Mucosa of stomach (tissue), 1 donor: ENCODE measurements at regions not wholly inside any gene's neighbourhood (a gene's known extent, or its start where the extent isn't known, plus 50 kb on each side); places are given as distances from the start of the nearest gene placed in this dataset.
"Not testable (repeated sequence)": the region's sequence is repeated elsewhere in the genome, so short reads cannot be mapped to it uniquely, and the experiment has no call there.

Source experiments
- H3K27me3 ChIP-seq: one replicate; pipeline ENCODE4 v1.7.0; 2013; ENCODE audit warnings: mild to moderate bottlenecking, low read length; ENCODE audit not compliant: control insufficient read depth, insufficient read depth
- H3K36me3 ChIP-seq: one replicate; pipeline ENCODE4 v1.7.0; 2013; ENCODE audit warnings: low read length; ENCODE audit not compliant: control insufficient read depth, insufficient read depth
- H3K4me1 ChIP-seq: one replicate; pipeline ENCODE4 v1.7.0; 2013; ENCODE audit warnings: mild to moderate bottlenecking, low read length; ENCODE audit not compliant: control insufficient read depth, insufficient read depth
- H3K4me3 ChIP-seq: one replicate; pipeline ENCODE4 v1.7.0; 2013; ENCODE audit warnings: low read length
- H3K9ac ChIP-seq: one replicate; pipeline ENCODE4 v1.7.0; 2013; ENCODE audit warnings: mild to moderate bottlenecking, low read length, moderate library complexity
- H3K9me3 ChIP-seq: one replicate; pipeline ENCODE4 v1.7.0; 2013; ENCODE audit warnings: mild to moderate bottlenecking, low read length, moderate library complexity; ENCODE audit not compliant: control insufficient read depth
- donor health status: Pancreatic carcinoma.

DNA sequence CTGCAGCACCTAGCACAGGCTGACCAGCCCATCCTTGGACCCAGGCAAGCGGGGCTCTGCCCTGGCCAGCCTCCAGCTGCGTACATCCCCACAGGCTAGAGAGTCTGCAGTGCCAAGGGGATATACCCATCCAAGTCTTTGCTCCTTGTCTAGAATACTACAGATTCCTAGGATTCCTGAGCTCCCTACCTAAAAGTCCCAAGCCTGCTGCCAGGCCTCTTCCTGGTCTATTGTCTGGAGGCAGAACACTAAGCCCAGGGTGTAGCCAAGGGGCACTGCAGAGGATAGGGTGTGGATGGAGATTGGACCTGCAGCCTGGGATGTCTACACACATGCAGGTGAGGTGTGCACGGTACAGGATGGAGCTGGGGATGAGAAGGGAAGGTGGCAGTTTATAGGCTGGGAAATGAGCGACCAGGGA lies 90.0 kb upstream of the SIRPA start:
- Histone ChIP-seq H3K4me3 (no peak overlapping the region), H3K27me3 (peaks cover 33% of the 10 kb centered on the region), H3K9ac (no peak overlapping the region), H3K36me3 (no peaks in the 10 kb centered on the region), H3K4me1 (peaks cover 7% of the 10 kb centered on the region), H3K9me3 (no peaks in the 10 kb centered on the region)

DNA sequence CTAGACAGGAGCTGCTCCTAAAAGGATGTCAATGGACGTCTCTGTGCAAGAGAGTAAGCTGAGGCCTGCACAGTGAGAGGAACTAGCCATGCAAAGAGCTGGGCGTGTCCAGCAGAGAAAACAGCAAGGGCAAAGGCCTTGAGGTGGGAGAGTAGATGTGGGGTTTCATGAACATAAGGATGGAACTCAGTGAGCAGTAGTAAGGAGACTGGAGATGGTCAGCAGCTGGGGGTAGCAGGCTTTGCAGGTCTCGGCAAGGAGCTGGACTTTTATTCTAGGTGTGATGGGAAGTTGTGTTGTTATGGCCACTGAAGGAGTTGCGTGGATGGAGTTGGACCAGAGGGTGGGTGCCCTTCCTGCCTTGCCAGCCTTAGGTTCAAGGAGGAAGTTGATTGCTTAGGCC lies 90.7 kb upstream of the SIRPA start:
- Histone ChIP-seq H3K4me1 (peaks cover 7% of the 10 kb centered on the region), H3K27me3 (peaks cover 33% of the 10 kb centered on the region), H3K36me3 (no peaks in the 10 kb centered on the region), H3K9ac (no peak overlapping the region), H3K4me3 (no peak overlapping the region), H3K9me3 (no peaks in the 10 kb centered on the region)

DNA sequence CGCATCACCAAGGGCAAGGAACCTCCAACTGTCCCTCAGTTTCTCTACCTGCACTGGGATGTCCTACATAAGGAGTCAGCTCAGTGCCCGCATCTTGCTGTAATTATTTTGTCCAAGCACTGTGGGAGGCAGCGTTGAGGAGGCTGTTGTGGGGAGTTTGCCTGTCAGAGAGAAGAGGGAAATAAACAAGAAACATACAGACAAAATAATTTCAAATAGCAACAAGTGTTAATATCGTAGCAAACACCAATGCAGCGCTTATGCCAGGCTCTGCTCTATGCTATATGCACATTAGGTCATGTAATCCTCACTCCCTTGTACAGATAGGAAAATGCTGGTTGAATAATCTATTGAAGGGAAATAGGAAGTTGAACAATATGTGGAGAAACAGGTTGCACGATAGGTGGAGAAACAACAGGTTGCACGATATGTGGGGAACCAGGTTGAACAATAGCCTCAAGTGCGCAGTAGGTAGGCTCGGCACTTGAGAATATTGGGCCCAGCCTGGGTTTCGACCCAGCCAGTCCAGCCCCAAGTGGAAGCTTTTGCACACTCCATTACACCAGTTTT lies 91.2 kb upstream of the SIRPA start:
- H3K4me3 ChIP-seq = no peak overlapping the region
- no peak overlapping the region for H3K9ac ChIP-seq

DNA sequence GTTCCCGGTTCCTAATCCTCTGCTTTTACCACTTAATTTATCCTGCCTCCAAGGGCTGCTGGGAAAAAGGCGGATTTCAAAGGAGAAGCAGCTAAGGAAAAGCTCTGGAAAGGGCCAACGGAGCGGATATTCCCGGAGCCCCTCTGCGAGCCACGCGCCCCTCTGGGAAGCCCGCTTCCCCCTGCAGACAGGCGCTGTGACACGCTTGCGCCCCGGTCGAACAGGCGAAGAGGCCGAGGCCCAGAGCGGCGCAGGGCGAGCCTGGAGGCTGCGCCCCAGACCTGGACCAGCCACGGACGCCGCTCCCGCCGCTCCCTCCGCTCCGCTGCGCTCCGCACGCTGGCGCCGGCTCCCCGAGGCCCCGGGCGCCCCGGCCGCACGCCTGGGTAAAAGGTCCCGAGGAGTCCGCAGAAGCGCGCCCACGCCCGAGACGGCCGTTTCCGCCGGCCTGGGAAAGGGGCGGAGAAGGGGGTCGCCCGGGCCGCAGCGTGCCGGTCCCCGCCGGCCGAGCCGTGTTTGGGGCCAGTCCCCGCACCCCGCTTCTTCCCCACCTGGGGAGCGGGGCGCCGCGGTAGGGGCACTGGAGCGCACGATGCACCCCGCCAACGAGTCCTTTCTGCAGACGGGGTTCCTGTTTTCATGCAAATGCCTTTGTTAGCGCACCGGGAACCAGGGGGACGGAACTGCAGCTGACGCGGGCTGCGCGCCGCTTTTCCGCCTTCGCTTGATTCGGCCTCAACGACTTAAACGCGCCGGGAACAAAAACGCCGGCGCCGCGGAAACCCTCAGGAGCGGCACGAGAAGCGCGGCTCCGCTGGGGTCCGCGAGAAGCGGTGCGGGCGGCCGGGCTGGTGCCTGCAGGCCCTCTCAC lies 91.9 kb upstream of the SIRPA start:
- Histone ChIP-seq H3K36me3 (no peaks in the 10 kb centered on the region), H3K9ac (peak overlapping the region; percentile 51), H3K27me3 (peaks cover 33% of the 10 kb centered on the region), H3K4me1 (peaks cover 7% of the 10 kb centered on the region), H3K9me3 (no peaks in the 10 kb centered on the region), H3K4me3 (no peak overlapping the region)

More for the DNA sequence above, 91.2 kb upstream of the SIRPA start:
- Histone ChIP-seq H3K27me3 (peaks cover 33% of the 10 kb centered on the region), H3K4me1 (peaks cover 7% of the 10 kb centered on the region), H3K36me3 (no peaks in the 10 kb centered on the region), H3K9me3 (no peaks in the 10 kb centered on the region)

DNA sequence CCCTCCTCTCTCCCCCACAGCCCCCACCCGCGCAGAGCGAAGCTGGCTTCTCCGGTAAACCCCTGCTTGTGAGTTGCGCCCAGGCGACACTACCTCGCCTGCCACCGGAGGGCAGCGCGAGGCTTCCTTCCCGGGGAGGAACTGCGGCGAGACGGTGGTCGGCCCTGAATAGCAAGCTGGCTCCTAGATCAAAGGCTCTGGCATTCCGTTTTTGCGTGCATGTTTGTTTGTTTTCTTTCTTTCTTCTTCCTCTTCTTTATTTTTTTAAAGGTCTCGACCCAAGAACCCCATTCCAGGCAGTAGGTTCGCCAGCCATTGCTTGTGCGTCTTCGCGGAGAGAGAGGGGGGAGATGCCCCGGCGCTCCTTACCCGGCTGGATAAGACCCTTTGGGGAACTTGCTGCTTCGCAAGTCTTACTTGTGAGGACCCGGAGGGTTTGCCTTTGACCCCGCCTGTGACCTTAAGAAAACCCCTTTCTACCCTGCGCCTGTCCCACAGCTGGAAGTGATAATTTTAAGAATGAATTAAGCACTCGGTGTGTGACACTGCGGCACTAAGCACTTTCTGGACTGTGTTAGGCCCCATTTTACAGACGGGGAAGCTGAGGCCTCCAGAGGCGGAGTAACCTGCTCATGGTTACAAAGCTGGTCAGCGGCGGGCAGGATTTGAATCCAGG lies 92.7 kb upstream of the SIRPA start:
- Histone ChIP-seq H3K4me3 (no peak overlapping the region), H3K9ac (peak overlapping the region; percentile 51), H3K27me3 (peaks cover 33% of the 10 kb centered on the region)

DNA sequence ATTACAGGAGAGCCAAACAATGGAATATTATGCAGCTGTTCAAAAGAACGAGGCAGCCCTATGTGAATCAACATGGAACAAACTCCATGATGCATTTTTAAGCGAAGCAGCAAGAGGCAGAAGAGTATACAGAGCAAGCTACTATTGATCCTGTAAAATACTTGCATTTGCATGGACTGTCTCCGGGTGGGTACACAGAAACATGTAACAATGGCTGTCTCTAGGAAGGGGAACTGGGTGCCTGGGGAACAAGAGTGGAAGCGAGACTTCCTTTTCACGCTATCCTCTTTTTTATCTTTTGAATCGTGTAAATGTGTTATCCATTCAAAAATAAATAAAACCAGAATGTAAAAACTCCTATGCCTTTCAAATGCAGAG lies 93.3 kb upstream of the SIRPA start:
- Histone ChIP-seq H3K27me3 (peaks cover 33% of the 10 kb centered on the region), H3K9me3 (no peaks in the 10 kb centered on the region), H3K9ac (peak overlapping the region; percentile 1), H3K4me1 (peaks cover 7% of the 10 kb centered on the region), H3K4me3 (no peak overlapping the region), H3K36me3 (no peaks in the 10 kb centered on the region)

More for the DNA sequence above, 92.7 kb upstream of the SIRPA start:
- Histone ChIP-seq H3K36me3 (no peaks in the 10 kb centered on the region), H3K9me3 (no peaks in the 10 kb centered on the region), H3K4me1 (peaks cover 7% of the 10 kb centered on the region)

DNA sequence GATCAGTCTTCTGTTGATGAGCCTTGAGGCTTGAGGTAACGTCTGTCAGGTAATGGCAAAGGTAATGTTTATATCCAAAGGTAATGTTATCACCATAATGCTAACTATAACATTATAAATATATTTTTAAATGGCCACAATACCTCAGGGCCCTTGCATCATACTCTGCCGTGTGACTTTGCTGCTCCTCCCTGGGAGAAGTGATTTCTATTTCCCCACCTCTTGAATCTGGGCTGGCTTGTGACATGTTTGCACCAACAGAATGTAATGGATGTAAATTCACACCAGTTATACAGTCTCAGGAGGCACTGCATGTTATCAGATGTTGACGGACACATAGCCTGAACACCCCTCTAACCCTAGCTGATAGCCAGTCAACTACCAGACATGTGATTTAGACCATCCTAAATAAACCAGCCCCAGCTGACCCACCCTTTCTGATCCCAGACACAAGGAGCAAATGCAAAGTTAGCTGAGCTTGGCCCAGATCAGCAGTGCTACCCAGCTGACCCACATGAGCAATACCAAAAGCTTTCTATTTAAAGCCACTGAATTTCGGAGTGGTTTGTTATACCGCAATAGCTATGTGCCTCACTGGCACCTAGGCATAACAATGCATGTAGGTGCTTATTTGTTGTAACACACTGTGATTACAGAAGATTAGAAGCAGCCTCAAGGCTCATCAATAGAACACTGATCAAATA lies 93.8 kb upstream of the SIRPA start:
- Histone ChIP-seq H3K36me3 (no peaks in the 10 kb centered on the region), H3K9me3 (no peaks in the 10 kb centered on the region), H3K4me3 (no peak overlapping the region), H3K9ac (no peak overlapping the region), H3K27me3 (peaks cover 33% of the 10 kb centered on the region), H3K4me1 (peaks cover 7% of the 10 kb centered on the region)

DNA sequence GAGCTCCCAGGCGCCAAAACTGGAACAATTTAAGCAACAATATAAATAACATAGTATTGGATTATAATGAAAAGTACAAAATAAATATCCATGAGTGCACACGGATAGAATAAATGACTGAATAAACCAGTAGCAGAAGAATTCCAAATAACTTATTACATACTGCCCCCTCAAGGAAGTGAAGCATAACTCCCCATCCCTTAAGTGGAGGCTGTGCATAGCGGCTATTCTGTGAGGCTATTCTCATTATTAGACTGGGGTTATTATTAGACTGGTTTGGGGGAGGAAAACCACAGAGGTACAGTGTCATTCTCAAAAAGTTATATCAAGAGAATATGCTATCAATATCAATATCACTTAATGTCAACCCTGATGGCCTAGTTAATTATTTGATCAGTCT lies 94.4 kb upstream of the SIRPA start:
- Histone ChIP-seq H3K27me3 (peaks cover 33% of the 10 kb centered on the region), H3K9me3 (no peaks in the 10 kb centered on the region), H3K4me3 (no peak overlapping the region), H3K9ac (no peak overlapping the region), H3K36me3 (no peaks in the 10 kb centered on the region), H3K4me1 (peaks cover 7% of the 10 kb centered on the region)

DNA sequence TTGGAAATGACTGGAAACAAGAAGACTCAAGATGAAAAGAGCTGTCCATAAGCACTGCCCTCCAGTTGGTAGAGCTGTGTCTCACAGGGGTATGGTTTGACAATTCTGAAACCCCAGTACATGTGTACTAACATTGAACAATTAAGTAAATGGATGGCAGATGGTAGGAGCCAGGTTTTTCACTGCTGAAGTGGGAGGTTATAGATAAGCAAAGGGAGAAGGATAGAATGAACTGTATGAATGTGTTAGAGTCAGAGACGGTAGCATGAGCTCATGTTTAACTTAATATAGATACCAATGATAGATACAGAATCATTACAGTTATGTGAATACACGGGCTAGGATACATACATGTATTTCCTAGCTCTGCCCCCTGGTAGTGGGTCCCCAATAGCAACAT lies 95.0 kb upstream of the SIRPA start:
- H3K4me3 ChIP-seq = no peak overlapping the region
- peaks cover 33% of the 10 kb centered on the region for H3K27me3 ChIP-seq
- no peak overlapping the region for H3K9ac ChIP-seq
- H3K9me3 ChIP-seq = no peaks in the 10 kb centered on the region
- no peaks in the 10 kb centered on the region for H3K36me3 ChIP-seq
- peaks cover 7% of the 10 kb centered on the region for H3K4me1 ChIP-seq

DNA sequence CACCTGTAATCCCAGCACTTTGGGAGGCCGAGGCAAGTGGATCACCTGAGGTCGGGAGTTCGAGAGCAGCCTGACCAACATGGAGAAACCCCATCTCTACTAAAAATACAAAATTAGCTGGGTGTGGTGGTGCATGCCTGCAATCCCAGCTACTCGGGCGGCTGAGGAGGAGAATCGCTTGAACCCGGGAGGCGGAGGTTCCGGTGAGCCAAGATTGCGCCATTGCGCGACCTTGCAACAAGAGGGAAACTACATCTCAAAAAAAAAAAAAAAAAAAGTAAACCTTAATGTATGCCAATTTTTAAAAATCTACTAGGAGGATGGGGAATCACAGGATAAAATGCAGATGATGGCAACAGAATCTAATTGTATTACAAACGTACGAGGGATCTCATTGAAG lies 95.5 kb upstream of the SIRPA start:
- H3K4me3 ChIP-seq, H3K4me1 ChIP-seq, H3K9ac ChIP-seq, H3K36me3 ChIP-seq, H3K9me3 ChIP-seq: not testable (repeated sequence)
- peaks cover 33% of the 10 kb centered on the region for H3K27me3 ChIP-seq

DNA sequence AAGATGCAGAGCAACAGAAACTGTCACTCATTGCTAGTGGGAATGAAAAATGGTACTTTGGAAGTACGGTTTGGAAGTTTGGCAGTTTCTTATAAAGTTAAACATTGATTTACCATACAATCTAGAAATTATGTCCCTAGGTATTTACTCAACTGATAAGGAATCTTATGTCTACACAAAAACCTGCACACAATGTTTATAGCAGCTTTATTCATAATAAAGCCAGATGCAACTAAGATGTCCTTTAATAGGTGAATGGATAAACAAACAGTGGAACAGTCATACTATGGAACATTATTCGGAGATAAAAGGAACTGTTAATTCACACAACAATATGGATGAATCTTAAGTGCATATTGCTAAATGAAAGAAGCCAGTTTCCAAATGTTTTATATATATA lies 96.2 kb upstream of the SIRPA start:
- H3K9ac ChIP-seq = no peak overlapping the region
- H3K9me3 ChIP-seq = no peaks in the 10 kb centered on the region
- no peak overlapping the region for H3K4me3 ChIP-seq
- H3K27me3 ChIP-seq = peaks cover 28% of the 10 kb centered on the region
- H3K36me3 ChIP-seq = no peaks in the 10 kb centered on the region
- H3K4me1 ChIP-seq = peaks cover 7% of the 10 kb centered on the region

DNA sequence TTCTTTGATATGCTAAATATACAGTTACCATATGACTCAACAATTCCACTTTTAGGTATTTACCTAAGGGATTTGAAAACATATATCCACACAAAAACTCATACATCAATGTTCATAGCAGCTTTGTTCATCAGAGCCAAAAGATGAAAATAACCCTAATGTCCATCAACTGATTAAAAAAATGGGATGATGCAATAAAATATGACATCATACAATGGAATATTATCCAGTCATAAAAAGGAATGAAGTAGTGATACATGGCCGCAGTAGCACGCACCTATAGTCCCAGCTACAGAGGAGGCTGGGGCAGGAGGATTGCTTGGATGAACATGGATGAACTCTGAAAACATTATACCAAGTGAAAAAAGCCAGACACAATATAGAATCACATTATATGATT lies 101.4 kb upstream of the SIRPA start:
- no peaks in the 10 kb centered on the region for H3K36me3 ChIP-seq
- H3K27me3 ChIP-seq = no peaks in the 10 kb centered on the region
- H3K9me3 ChIP-seq = no peaks in the 10 kb centered on the region
- no peak overlapping the region for H3K4me3 ChIP-seq
- H3K9ac ChIP-seq = no peak overlapping the region
- H3K4me1 ChIP-seq = no peaks in the 10 kb centered on the region
